ENCODE measurements at regions not wholly inside any gene's neighbourhood (a gene's known extent, or its start where the extent isn't known, plus 50 kb on each side); places are given as distances from the start of the nearest gene placed in this dataset.

- TF ChIP-seq NCOA2 (IDR thresholded peaks at IDR 0.05; ENCODE audit: partially characterized antibody in 2 of 2): no peak
- TF ChIP-seq ZBTB43 (CRISPR knock-in tag; IDR thresholded peaks at IDR 0.05): no peak
- no peak for TF ChIP-seq NR3C1 (CRISPR knock-in tag; IDR thresholded peaks at IDR 0.05)
- no peak for TF ChIP-seq ZNF175 (CRISPR knock-in tag; IDR thresholded peaks at IDR 0.05; ENCODE audit: low read depth)
- TF ChIP-seq ZNF140 (CRISPR knock-in tag; IDR thresholded peaks at IDR 0.05): no peak
- TF ChIP-seq CBX2 (IDR thresholded peaks at IDR 0.05; ENCODE audit: insufficient read depth, low read length, poor library complexity, severe bottlenecking): no peak
Measured at GRCh38 chr3:40725031-40725430, 200.3 kb downstream of the ZNF621 start.
